Panc1 (cell line): ENCODE measurements at regions not wholly inside any gene's neighbourhood (a gene's known extent, or its start where the extent isn't known, plus 50 kb on each side); places are given as distances from the start of the nearest gene placed in this dataset.

Experiments
- ATAC-seq: fragments of 200-7000 bp; cut with Tn5 transposase; 2 replicates; pipeline ENCODE4 v1.9.1; 2020; ENCODE audit warnings: mild to moderate bottlenecking, moderate library complexity
- BruUV-seq: library from RNA; stranded (reverse); fragments of 400-500 nt; replicated peaks from 2 replicates; lab custom pipeline; 2021; lab: Mats Ljungman, UMichigan
- CTCF ChIA-PET: fragments of 300-600 bp; sonication (Branson Sonifier 250); formaldehyde crosslinking; loops from one replicate; lab custom pipeline; 2022; ENCODE audit warnings: antibody characterized with exemption; lab: Charles Lee
- POLR2A ChIA-PET: fragments of 300-600 bp; sonication (Branson Sonifier 250); formaldehyde crosslinking; loops from one replicate; lab custom pipeline; 2022; ENCODE audit warnings: antibody characterized with exemption; lab: Charles Lee
- DNase-seq: peaks from one replicate; pipeline ENCODE4 v3.0.0-alpha.2; 2010; ENCODE audit warnings: low read depth, low spot score
- H3K27ac ChIP-seq: 2 replicates; pipeline ENCODE4 v1.5.1; 2011; ENCODE audit warnings: mild to moderate bottlenecking, low read length, inconsistent platforms
- H3K27me3 ChIP-seq: fragments of 200-500 bp; sonication (Bioruptor generic); 2 replicates; pipeline ENCODE4 v1.6.0; 2014; ENCODE audit warnings: low read length, inconsistent platforms; ENCODE audit not compliant: control insufficient read depth, insufficient read depth
- H3K36me3 ChIP-seq: fragments of 200-500 bp; sonication (Bioruptor generic); 2 replicates; pipeline ENCODE4 v1.5.1; 2014; ENCODE audit warnings: inconsistent platforms, mild to moderate bottlenecking, low read length, moderate library complexity; ENCODE audit not compliant: control insufficient read depth, insufficient read depth
- H3K4me1 ChIP-seq: 2 replicates; pipeline ENCODE4 v1.5.1; 2011; ENCODE audit warnings: inconsistent platforms, mild to moderate bottlenecking, low read length, moderate library complexity; ENCODE audit not compliant: control insufficient read depth, insufficient read depth
- H3K4me3 ChIP-seq, 2 experiments: 2 replicates each; pipeline ENCODE4 v1.5.1; 2011 to 2012; ENCODE audit warnings: low read depth in 2 of 2, low read length in 2 of 2, mild to moderate bottlenecking in 2 of 2, inconsistent platforms in 1 of 2, moderate library complexity in 1 of 2
- H3K9me3 ChIP-seq: fragments of 200-500 bp; sonication (Bioruptor generic); 2 replicates; pipeline ENCODE4 v1.5.1; 2014; ENCODE audit warnings: low read depth, mild to moderate bottlenecking, inconsistent platforms, low read length, moderate library complexity; ENCODE audit not compliant: control insufficient read depth, insufficient read depth
- CTCF ChIP-seq: fragments of 450-650 bp; IDR thresholded peaks from 2 replicates; pipeline ENCODE4 v1.5.1; 2017; ENCODE audit warnings: mild to moderate bottlenecking
- POLR2AphosphoS5 ChIP-seq: IDR thresholded peaks from 2 replicates; pipeline ENCODE4 v1.6.1; 2012; ENCODE audit warnings: mild to moderate bottlenecking, low read depth, low read length, moderate library complexity
- REST ChIP-seq, 2 experiments: IDR thresholded peaks; 2 replicates each; pipeline ENCODE4 v1.6.1; 2011 to 2012; ENCODE audit warnings: low read depth in 2 of 2, control low read depth in 1 of 2, low read length in 1 of 2, mild to moderate bottlenecking in 1 of 2, moderate library complexity in 1 of 2; ENCODE audit not compliant: insufficient read depth in 1 of 2
- SIN3A ChIP-seq: IDR thresholded peaks from 2 replicates; pipeline ENCODE4 v1.6.1; 2012; ENCODE audit warnings: low read depth, mild to moderate bottlenecking, low read length, moderate library complexity, borderline replicate concordance; ENCODE audit not compliant: insufficient read depth
- TCF7L2 ChIP-seq: IDR thresholded peaks from 2 replicates; pipeline ENCODE4 v1.6.1; 2011; ENCODE audit warnings: mild to moderate bottlenecking, low read depth, low read length, inconsistent platforms
- in situ Hi-C: cut with HindIII; loops from 2 replicates; pipeline ENCODE4 v1.10.0; 2016; ENCODE audit warnings: low sequenced_read_pairs, low pct_unique_long_range_greater_than_20kb
- intact Hi-C: fragments of 100-400 bp; cut with micrococcal nuclease; formaldehyde crosslinking; loops from one replicate; pipeline ENCODE4 v1.10.0; 2022; ENCODE audit not compliant: unreplicated experiment

- ChIA-PET POLR2A (no interaction called here), CTCF (interaction anchor here (0.6 kb wide), 2 partner anchors 274 to 1355 kb away, joined by 3 read pairs; no protein-coding TSS in a partner anchor)
- DNase-seq, result no peak
- intact Hi-C loops (no loop called here), in situ Hi-C loops (no loop called here)
- H3K4me1 ChIP-seq, result no peaks in the 10 kb centered on the region
- TF ChIP-seq REST (IDR thresholded peaks at IDR 0.05; ENCODE audit: insufficient read depth in 1 of 2, low read depth in 2 of 2, low read length in 1 of 2) (no peak), POLR2AphosphoS5 (no peak), SIN3A (no peak), TCF7L2 (no peak), CTCF (no peak)
- no peak for ATAC-seq
- no peaks in the 10 kb centered on the region for H3K9me3 ChIP-seq
- H3K27ac ChIP-seq, result no peak overlapping the region
- H3K27me3 ChIP-seq, result peaks cover 15% of the 10 kb centered on the region
- H3K36me3 ChIP-seq, result no peaks in the 10 kb centered on the region
- BruUV-seq, result no TSS peak
- no peak overlapping the region for H3K4me3 ChIP-seq
Observed at GRCh38 chr12:111025792-111026430, 105.5 kb upstream of the MYL2 start.

GRCh38 chr12:111025301-111025700 is 104.9 kb upstream of the MYL2 start:
- H3K36me3 ChIP-seq, result no peaks in the 10 kb centered on the region
- peaks cover 13% of the 10 kb centered on the region for H3K27me3 ChIP-seq
- DNase-seq (no peak), ATAC-seq (no peak)
- TF ChIP-seq POLR2AphosphoS5 (no peak), SIN3A (no peak), REST (IDR thresholded peaks at IDR 0.05; ENCODE audit: insufficient read depth in 1 of 2, low read depth in 2 of 2, low read length in 1 of 2) (no peak), TCF7L2 (no peak), CTCF (no peak)
- intact Hi-C loops (no loop called here), in situ Hi-C loops (no loop called here)
- no peak overlapping the region for H3K27ac ChIP-seq
- no peaks in the 10 kb centered on the region for H3K4me1 ChIP-seq
- ChIA-PET CTCF (interaction anchor here (0.6 kb wide), 1 partner anchor 1354 kb away, joined by 3 read pairs; no protein-coding TSS in a partner anchor), POLR2A (no interaction called here)
- H3K9me3 ChIP-seq, result no peaks in the 10 kb centered on the region
- BruUV-seq, result no TSS peak
- no peak overlapping the region for H3K4me3 ChIP-seq
